Thyroid gland (tissue), 4 donors: ENCODE measurements at regions not wholly inside any gene's neighbourhood (a gene's known extent, or its start where the extent isn't known, plus 50 kb on each side); places are given as distances from the start of the nearest gene placed in this dataset.

ENCODE experiments used
- POLR2A ChIP-seq, 2 donors: fragments of 450-650 bp; IDR thresholded peaks; one replicate each; pipeline ENCODE4 v1.6.1; 2017; ENCODE audit warnings: antibody characterized with exemption in 2 of 2, mild to moderate bottlenecking in 2 of 2, moderate library complexity in 1 of 2
- TF ChIP-seq, protein P1 (sequence below), 6 experiments: fragments of 200-600 bp in 3 of 6; fragments of 450-650 bp in 3 of 6; sonication (generic) in 3 of 6; IDR thresholded peaks; one replicate each; pipeline ENCODE4 v1.5.1; 2016 to 2019; ENCODE audit warnings: antibody characterized with exemption in 6 of 6, mild to moderate bottlenecking in 2 of 6, inconsistent platforms in 1 of 6, moderate library complexity in 1 of 6

DNA sequence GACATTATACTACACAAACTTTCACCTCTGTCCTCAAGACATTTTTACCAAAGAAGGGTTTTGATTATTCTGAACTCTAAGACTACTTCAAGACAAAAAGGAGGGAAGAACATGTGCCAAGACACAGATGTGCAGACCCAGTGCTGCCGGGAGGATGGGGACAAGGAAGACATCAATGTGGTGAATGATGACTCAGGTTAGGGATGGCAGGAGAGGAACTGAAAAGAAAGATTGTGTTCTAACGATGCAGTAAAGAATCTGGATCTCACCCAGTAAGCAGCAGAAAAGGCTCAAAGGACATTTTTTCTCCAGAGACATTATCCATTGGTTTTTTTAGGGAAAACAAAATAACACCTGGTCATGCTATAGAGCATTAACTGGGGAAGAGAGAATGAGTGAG, 449.9 kb upstream of the NR2F2 start:
- TF ChIP-seq, protein P1, sequence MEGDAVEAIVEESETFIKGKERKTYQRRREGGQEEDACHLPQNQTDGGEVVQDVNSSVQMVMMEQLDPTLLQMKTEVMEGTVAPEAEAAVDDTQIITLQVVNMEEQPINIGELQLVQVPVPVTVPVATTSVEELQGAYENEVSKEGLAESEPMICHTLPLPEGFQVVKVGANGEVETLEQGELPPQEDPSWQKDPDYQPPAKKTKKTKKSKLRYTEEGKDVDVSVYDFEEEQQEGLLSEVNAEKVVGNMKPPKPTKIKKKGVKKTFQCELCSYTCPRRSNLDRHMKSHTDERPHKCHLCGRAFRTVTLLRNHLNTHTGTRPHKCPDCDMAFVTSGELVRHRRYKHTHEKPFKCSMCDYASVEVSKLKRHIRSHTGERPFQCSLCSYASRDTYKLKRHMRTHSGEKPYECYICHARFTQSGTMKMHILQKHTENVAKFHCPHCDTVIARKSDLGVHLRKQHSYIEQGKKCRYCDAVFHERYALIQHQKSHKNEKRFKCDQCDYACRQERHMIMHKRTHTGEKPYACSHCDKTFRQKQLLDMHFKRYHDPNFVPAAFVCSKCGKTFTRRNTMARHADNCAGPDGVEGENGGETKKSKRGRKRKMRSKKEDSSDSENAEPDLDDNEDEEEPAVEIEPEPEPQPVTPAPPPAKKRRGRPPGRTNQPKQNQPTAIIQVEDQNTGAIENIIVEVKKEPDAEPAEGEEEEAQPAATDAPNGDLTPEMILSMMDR (IDR thresholded peaks at IDR 0.05): no peak
- TF ChIP-seq POLR2A (IDR thresholded peaks at IDR 0.05): no peak
